SK-N-MC (cell line): ENCODE measurements at regions not wholly inside any gene's neighbourhood (a gene's known extent, or its start where the extent isn't known, plus 50 kb on each side); places are given as distances from the start of the nearest gene placed in this dataset.

Experiments used
- EZH2 ChIP-seq: fragments of 200-600 bp; sonication (generic); IDR thresholded peaks from one replicate; pipeline ENCODE4 v1.6.1; 2017; ENCODE audit warnings: antibody characterized with exemption
- POLR2AphosphoS5 ChIP-seq: IDR thresholded peaks from 2 replicates; pipeline ENCODE4 v1.6.1; 2012; ENCODE audit warnings: mild to moderate bottlenecking, low read depth, low read length, borderline replicate concordance

- no peak for TF ChIP-seq EZH2
- TF ChIP-seq POLR2AphosphoS5, result no peak
These were observed 143.5 kb downstream of the RXFP2 start for GRCh38 chr13:31882794-31883193.
